ENCODE measurements at regions not wholly inside any gene's neighbourhood (a gene's known extent, or its start where the extent isn't known, plus 50 kb on each side); places are given as distances from the start of the nearest gene placed in this dataset.
"Not testable (repeated sequence)": the region's sequence is repeated elsewhere in the genome, so short reads cannot be mapped to it uniquely, and the experiment has no call there.

DNA sequence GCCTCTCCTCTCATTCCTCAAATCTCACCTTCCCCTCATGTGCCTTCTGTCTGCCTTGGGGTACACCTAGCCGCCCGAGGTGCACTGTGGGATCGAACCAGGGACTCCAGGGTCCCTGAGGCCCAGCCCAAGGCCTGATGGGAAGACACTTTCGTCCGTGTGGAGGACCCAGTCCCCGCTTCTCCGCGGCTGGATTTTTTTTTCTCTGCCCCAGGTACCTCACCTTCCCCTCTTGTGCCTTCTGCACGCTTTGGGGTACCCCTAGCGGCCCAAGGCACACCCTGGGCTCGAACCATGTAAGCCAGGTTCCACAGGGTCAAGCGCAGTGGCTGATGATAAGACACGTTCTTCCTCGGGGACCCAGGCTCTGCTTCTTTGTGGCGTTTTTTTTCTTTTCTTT is 530.7 kb downstream of the CWH43 start:
- TF ChIP-seq CTCF (IDR thresholded peaks at IDR 0.05; ENCODE audit: low read depth, low read length, missing control alignments), result no peak

DNA sequence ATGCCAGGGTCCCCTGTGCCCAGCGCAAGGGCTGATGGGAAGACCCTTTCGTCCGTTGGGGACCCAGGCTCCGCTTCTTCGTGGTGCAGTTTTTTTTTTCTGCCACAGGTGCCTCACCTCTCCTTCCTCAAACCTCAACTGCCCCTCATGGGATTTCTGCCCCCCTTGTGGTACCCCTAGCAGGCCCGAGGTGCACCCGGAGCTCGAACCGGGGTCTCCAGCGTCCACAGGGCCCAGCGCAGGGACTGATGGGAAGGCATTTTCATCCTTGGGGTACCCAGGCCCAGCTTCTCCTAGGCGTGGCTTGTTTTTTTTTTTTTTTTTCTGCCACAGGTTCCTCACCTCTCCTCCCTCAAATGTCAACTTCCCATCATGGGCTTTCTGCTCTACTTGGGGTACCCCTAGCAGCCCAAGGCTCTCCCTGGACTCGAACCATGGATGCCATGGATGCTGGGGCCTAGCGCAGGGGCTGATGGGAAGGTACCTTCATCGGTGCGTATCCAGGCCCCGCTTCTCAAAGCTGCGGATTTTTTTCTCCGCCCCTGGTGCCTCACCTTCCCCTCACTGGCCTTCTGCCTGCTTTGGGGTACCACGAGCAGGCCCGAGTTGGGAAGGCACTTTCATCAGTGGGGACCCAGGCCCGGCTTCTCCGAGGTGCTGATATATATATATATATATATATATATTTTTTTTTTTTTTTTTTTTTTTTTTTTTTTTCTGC is 531.6 kb downstream of the CWH43 start:
- H3K36me3 ChIP-seq (replicated peaks); H3K27me3 ChIP-seq (replicated peaks); H3K4me3 ChIP-seq (ENCODE audit: low read depth, low read length); DNase-seq; in situ Hi-C loops (cut with HindIII; ENCODE audit: low pct_ligation_motif_present, low sequenced_read_pairs); H3K27ac ChIP-seq: not testable (repeated sequence)

More for the DNA sequence above, 530.7 kb downstream of the CWH43 start:
- Histone ChIP-seq H3K4me3 (ENCODE audit: low read depth, low read length) (no peak overlapping the region), H3K27ac (no peak overlapping the region), H3K27me3 (replicated peaks) (no peaks in the 10 kb centered on the region), H3K36me3 (replicated peaks) (no peaks in the 10 kb centered on the region)
- in situ Hi-C loops (cut with HindIII; ENCODE audit: low pct_ligation_motif_present, low sequenced_read_pairs), result no loop called here
- DNase-seq, result no peak

DNA sequence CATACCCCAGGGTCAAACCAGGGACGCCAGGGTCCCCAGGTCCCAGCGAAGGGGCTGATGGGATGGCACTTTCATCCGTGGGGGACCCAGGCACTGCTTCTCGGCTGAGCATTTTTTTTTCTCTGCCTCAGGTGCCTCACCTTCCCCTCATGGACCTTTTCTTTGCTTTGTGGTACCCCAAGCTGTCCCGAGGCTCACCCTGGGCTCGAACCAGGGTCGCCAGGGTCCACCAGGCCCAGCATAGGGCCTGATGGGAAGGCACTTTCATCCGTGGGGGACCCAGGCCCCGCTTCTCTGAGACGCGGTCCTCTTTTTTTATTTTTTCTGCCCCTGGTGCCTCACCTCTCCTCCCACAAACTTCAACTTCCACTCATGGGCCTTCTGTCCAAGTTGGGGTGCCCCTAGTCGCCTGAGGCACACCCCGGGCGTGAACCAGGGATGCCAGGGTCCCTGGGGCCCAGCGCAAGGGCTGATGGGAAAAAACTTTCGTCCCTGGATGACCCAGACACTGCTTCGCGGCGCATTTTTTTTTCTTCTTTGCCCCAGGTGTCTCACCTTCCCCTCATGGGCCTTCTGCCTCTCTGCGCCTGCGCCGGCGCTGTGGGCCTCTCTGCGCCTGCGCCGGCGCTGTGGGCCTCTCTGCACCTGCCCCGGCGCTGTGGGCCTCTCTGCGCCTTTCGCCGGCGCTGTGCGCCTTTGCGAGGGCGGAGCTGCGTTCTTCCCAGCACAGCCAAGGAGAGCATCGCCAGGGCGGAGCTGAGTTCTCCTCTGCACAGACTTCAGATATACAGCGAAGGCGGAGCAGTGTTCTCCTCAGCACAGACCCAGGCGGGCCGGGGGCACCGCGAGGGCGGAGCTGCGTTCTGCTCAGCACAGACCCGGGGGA is 533.3 kb downstream of the CWH43 start:
- H3K27ac ChIP-seq; DNase-seq; H3K4me3 ChIP-seq (ENCODE audit: low read depth, low read length); in situ Hi-C loops (cut with HindIII; ENCODE audit: low pct_ligation_motif_present, low sequenced_read_pairs); H3K36me3 ChIP-seq (replicated peaks); H3K27me3 ChIP-seq (replicated peaks): not testable (repeated sequence)

DNA sequence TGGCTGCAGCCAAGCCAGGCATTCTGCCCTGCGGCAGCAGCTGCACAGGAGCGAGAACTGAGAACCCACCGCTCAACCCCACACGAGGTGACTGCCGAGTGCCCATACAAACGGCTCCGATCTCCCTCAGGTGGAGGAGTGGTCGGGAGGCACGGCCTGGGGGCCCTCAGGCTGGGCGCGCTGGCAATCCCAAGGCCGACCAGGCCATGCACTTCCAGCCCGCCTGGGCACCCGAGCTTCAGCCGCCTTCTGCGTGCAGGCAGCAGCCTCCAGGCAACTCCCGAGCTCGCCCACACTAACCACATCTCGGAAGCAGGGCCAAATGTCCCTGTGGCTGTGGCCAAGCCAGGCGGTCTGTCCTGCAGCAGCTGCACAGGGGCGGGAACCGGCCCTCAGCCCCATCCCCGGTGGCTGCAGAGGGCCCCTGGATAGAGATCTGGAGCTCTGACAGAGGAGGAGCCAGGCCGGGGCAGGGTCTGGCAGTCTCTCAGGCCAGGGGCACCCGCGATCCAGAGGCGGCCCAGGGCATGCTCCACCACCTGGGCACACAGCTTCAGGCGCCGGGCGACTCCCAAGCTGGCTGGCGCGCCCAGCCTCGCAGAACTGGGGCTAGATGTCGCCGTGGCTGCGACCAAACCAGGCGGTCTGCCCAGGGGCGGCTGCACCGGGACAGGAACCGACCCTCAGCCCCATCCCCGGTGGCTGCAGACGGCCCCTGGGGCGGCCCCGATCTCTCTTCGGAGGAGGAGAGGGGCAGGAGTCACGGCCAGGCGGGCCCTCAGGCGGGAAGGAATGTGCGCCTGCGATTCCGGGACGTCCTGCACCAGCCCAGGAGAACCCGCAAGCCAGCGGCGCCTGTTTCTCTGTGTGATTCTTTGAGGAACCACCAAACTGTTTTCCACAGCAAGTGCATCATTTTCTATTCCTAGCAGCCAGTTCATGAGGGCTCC is 538.0 kb downstream of the CWH43 start:
- H3K4me3 ChIP-seq (ENCODE audit: low read depth, low read length); H3K27ac ChIP-seq; H3K36me3 ChIP-seq (replicated peaks); H3K27me3 ChIP-seq (replicated peaks); DNase-seq; in situ Hi-C loops (cut with HindIII; ENCODE audit: low pct_ligation_motif_present, low sequenced_read_pairs): not testable (repeated sequence)

DNA sequence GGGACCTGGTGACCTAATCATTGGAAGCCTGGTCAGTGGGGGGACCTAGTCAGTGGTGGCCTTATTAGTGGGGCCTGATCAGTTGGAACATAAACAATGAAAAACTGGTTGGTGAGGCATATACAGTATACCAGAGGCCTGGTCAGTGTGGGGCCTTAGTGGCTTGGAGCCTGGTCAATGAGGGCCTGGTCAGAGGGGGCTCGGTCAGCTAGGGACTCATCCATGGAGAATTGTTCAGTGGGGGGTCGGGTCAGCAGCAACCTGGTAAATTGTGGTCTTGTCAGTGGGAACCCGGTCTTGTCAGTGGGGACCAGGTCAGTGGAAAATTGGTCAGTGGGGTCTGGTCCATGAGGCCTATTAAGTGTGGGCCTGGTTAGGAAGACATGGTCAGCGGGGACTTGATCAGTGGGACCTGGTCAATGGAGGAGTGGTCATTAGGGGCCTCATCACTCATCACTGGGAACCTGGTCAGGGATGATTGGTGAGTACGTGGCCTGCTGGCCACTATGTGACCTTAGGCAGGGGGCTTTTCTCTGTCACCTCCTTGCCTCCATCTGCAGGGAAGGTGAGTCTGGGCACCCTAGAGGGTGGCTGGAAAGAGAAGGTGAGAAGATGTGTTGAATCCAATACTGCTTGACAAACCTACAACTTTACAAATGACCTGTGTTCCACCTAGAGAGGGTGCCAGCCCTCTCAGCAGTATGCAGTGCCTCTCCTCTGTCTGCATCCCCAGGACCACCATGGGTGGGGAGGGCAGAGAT is 573.0 kb downstream of the CWH43 start:
- H3K36me3 ChIP-seq (replicated peaks); H3K27me3 ChIP-seq (replicated peaks); H3K4me3 ChIP-seq (ENCODE audit: low read depth, low read length); in situ Hi-C loops (cut with HindIII; ENCODE audit: low pct_ligation_motif_present, low sequenced_read_pairs); H3K27ac ChIP-seq; DNase-seq: not testable (repeated sequence)

GRCh38 chr4:49560131-49560816 is 574.2 kb downstream of the CWH43 start:
- DNase-seq; H3K36me3 ChIP-seq (replicated peaks); H3K27ac ChIP-seq; H3K27me3 ChIP-seq (replicated peaks); in situ Hi-C loops (cut with HindIII; ENCODE audit: low pct_ligation_motif_present, low sequenced_read_pairs); H3K4me3 ChIP-seq (ENCODE audit: low read depth, low read length): not testable (repeated sequence)

DNA sequence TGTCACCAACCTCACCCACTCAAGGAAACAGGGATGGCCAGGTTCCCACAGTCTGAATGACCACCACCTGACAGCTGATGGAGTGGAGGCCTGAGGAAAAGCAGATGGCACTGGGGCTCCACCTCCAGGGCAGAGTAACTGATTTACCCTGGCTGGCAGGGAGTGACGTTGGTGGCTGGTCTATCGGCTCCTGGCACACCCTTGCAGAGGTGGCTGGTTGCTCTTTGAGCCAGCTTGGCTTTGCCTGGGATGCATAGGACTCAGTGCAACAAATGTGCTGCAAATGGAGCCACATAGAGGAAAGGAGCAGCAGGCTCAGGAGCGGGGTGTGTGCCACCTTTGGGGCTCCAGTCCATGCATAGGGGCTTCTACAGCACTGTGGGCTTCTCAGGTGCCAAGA is 574.8 kb downstream of the CWH43 start:
- DNase-seq; H3K4me3 ChIP-seq (ENCODE audit: low read depth, low read length); H3K36me3 ChIP-seq (replicated peaks); H3K27me3 ChIP-seq (replicated peaks); in situ Hi-C loops (cut with HindIII; ENCODE audit: low pct_ligation_motif_present, low sequenced_read_pairs); H3K27ac ChIP-seq: not testable (repeated sequence)

GRCh38 chr4:49570248-49570647 is 584.2 kb downstream of the CWH43 start:
- DNase-seq; in situ Hi-C loops (cut with HindIII; ENCODE audit: low pct_ligation_motif_present, low sequenced_read_pairs); H3K27me3 ChIP-seq (replicated peaks): not testable (repeated sequence)

GRCh38 chr4:49573666-49574215 is 587.7 kb downstream of the CWH43 start:
- H3K27ac ChIP-seq; H3K27me3 ChIP-seq (replicated peaks); in situ Hi-C loops (cut with HindIII; ENCODE audit: low pct_ligation_motif_present, low sequenced_read_pairs); H3K4me3 ChIP-seq (ENCODE audit: low read depth, low read length); DNase-seq; H3K36me3 ChIP-seq (replicated peaks): not testable (repeated sequence)

More at GRCh38 chr4:49570248-49570647, 584.2 kb downstream of the CWH43 start:
- H3K27ac ChIP-seq; H3K36me3 ChIP-seq (replicated peaks); H3K4me3 ChIP-seq (ENCODE audit: low read depth, low read length): not testable (repeated sequence)

- H3K27ac ChIP-seq; in situ Hi-C loops (cut with HindIII; ENCODE audit: low pct_ligation_motif_present, low sequenced_read_pairs); H3K27me3 ChIP-seq (replicated peaks); DNase-seq; H3K36me3 ChIP-seq (replicated peaks); H3K4me3 ChIP-seq (ENCODE audit: low read depth, low read length): not testable (repeated sequence)
Observed at GRCh38 chr4:49575250-49575649, 589.2 kb downstream of the CWH43 start.

- not testable (repeated sequence) for H3K4me3 ChIP-seq (ENCODE audit: low read depth, low read length)
Observed at GRCh38 chr4:49578371-49578770, 592.3 kb downstream of the CWH43 start.

More at GRCh38 chr4:49578371-49578770, 592.3 kb downstream of the CWH43 start:
- DNase-seq; H3K27me3 ChIP-seq (replicated peaks); in situ Hi-C loops (cut with HindIII; ENCODE audit: low pct_ligation_motif_present, low sequenced_read_pairs); H3K27ac ChIP-seq; H3K36me3 ChIP-seq (replicated peaks): not testable (repeated sequence)

Measured in brain microvascular endothelial cell (primary cell).